HG03342 (cell line): ENCODE measurements at regions not wholly inside any gene's neighbourhood (a gene's known extent, or its start where the extent isn't known, plus 50 kb on each side); places are given as distances from the start of the nearest gene placed in this dataset.

Experiments used
- ATAC-seq: cut with Tn5 transposase; IDR thresholded peaks from one replicate; pipeline ENCODE4 v1.9.1; 2021; ENCODE audit warnings: mild to moderate bottlenecking, moderate library complexity; ENCODE audit not compliant: unreplicated experiment

- ATAC-seq, result no peak
Measured at GRCh38 chr2:15776629-15776919, 163.8 kb upstream of the MYCN start.

- no peak for ATAC-seq
Measured at GRCh38 chr2:15776992-15777702, 163.2 kb upstream of the MYCN start.

GRCh38 chr2:15777795-15778371 lies 162.5 kb upstream of the MYCN start:
- no peak for ATAC-seq

- no peak for ATAC-seq
Measured at GRCh38 chr2:15778529-15779219, 161.7 kb upstream of the MYCN start.

- ATAC-seq, result no peak
Measured at GRCh38 chr2:15779381-15780041, 160.8 kb upstream of the MYCN start.

- ATAC-seq, result no peak
Measured at GRCh38 chr2:15780234-15780633, 160.1 kb upstream of the MYCN start.

- ATAC-seq, result no peak
Measured at GRCh38 chr2:15780912-15781574, 159.3 kb upstream of the MYCN start.

- no peak for ATAC-seq
Measured at GRCh38 chr2:15782009-15782751, 158.2 kb upstream of the MYCN start.

GRCh38 chr2:15782769-15783294 lies 157.5 kb upstream of the MYCN start:
- ATAC-seq, result no peak

- no peak for ATAC-seq
Measured at GRCh38 chr2:15783489-15783888, 156.9 kb upstream of the MYCN start.

- ATAC-seq, result no peak
Measured at GRCh38 chr2:15784106-15784885, 156.1 kb upstream of the MYCN start.

- no peak for ATAC-seq
Measured at GRCh38 chr2:15784886-15785801, 155.2 kb upstream of the MYCN start.

GRCh38 chr2:15786003-15786654 lies 154.2 kb upstream of the MYCN start:
- no peak for ATAC-seq

GRCh38 chr2:15786901-15787300 lies 153.4 kb upstream of the MYCN start:
- ATAC-seq, result no peak

- ATAC-seq, result no peak
Measured at GRCh38 chr2:15787535-15788454, 152.6 kb upstream of the MYCN start.

- no peak for ATAC-seq
Measured at GRCh38 chr2:15788455-15788829, 151.9 kb upstream of the MYCN start.

GRCh38 chr2:15788830-15789229 lies 151.5 kb upstream of the MYCN start:
- ATAC-seq, result no peak
